OCI-LY3 (cell line): ENCODE measurements at regions not wholly inside any gene's neighbourhood (a gene's known extent, or its start where the extent isn't known, plus 50 kb on each side); places are given as distances from the start of the nearest gene placed in this dataset.
"Not testable (repeated sequence)": the region's sequence is repeated elsewhere in the genome, so short reads cannot be mapped to it uniquely, and the experiment has no call there.

Experiments used
- H2AFZ ChIP-seq: fragments of 200-600, 300-600 bp; shearing (Covaris generic); 2 replicates; pipeline ENCODE4 v1.6.0; 2014; ENCODE audit warnings: antibody characterized with exemption, low read depth, low read length
- H3K27ac ChIP-seq: fragments of 200-600, 300-600 bp; sonication (generic); 2 replicates; pipeline ENCODE4 v1.5.1; 2014; ENCODE audit warnings: mild to moderate bottlenecking, low read length, moderate library complexity, mixed read lengths
- H3K27me3 ChIP-seq: fragments of 200-600, 300-600 bp; sonication (generic); 2 replicates; pipeline ENCODE4 v1.6.1; 2014; ENCODE audit warnings: low read depth, low read length, mixed read lengths
- H3K36me3 ChIP-seq: fragments of 200-600, 300-600 bp; sonication (generic); replicated peaks from 2 replicates; pipeline ENCODE3; 2014; ENCODE audit warnings: low read depth, low read length, mixed read lengths
- H3K4me1 ChIP-seq: fragments of 300-600, 200-600 bp; sonication (generic); 2 replicates; pipeline ENCODE4 v1.6.1; 2014; ENCODE audit warnings: low read length, mixed read lengths
- H3K4me2 ChIP-seq: fragments of 200-600, 300-600 bp; sonication (generic); 2 replicates; pipeline ENCODE4 v1.6.1; 2014; ENCODE audit warnings: low read length, mixed read lengths
- H3K4me3 ChIP-seq: fragments of 300-600, 200-600 bp; sonication (generic); 2 replicates; pipeline ENCODE4 v1.5.1; 2014; ENCODE audit warnings: antibody characterized with exemption, mild to moderate bottlenecking, low read length, moderate library complexity
- H3K79me2 ChIP-seq: fragments of 300-600, 200-600 bp; shearing (Covaris generic); 2 replicates; pipeline ENCODE4 v1.6.1; 2014; ENCODE audit warnings: mild to moderate bottlenecking, low read length, mixed read lengths
- H3K9ac ChIP-seq: fragments of 300-600, 200-600 bp; shearing (Covaris generic); 2 replicates; pipeline ENCODE4 v1.6.0; 2014; ENCODE audit warnings: mild to moderate bottlenecking, low read length, moderate library complexity
- H3K9me3 ChIP-seq: fragments of 200-600, 300-600 bp; shearing (Covaris generic); 2 replicates; pipeline ENCODE4 v1.6.1; 2014; ENCODE audit warnings: low read length, mixed read lengths; ENCODE audit not compliant: insufficient read depth
- H4K20me1 ChIP-seq: fragments of 200-600, 300-600 bp; sonication (generic); 2 replicates; pipeline ENCODE4 v1.6.1; 2016; ENCODE audit warnings: low read length, mixed read lengths; ENCODE audit not compliant: insufficient read depth
- CTCF ChIP-seq: fragments of 200-600, 300-600 bp; sonication (generic); IDR thresholded peaks from 2 replicates; pipeline ENCODE4 v1.5.1; 2014; ENCODE audit warnings: antibody characterized with exemption, low read length, low read depth
- EZH2phosphoT487 ChIP-seq: fragments of 200-600 bp; shearing (Covaris generic); IDR thresholded peaks from 2 replicates; pipeline ENCODE4 v1.6.1; 2018; ENCODE audit warnings: antibody characterized with exemption, mixed run types, low read depth

- H3K9ac ChIP-seq, result no peak overlapping the region
- no peak overlapping the region for H3K4me3 ChIP-seq
- H3K9me3 ChIP-seq, result no peaks in the 10 kb centered on the region
- no peak overlapping the region for H2AFZ ChIP-seq
- peaks cover 7% of the 10 kb centered on the region; the same call in 1 of the 2 replicates for H3K27me3 ChIP-seq
- H4K20me1 ChIP-seq, result no peaks in the 10 kb centered on the region
- TF ChIP-seq EZH2phosphoT487 (no peak), CTCF (no peak)
- no peak overlapping the region for H3K4me2 ChIP-seq
- H3K36me3 ChIP-seq, result no peaks in the 10 kb centered on the region
- H3K4me1 ChIP-seq, result no peaks in the 10 kb centered on the region
- no peak overlapping the region for H3K27ac ChIP-seq
- H3K79me2 ChIP-seq, result no peaks in the 10 kb centered on the region
Measured at GRCh38 chr2:216752855-216753505, 57.6 kb upstream of the IGFBP5 start.

GRCh38 chr2:216750750-216751149, 55.4 kb upstream of the IGFBP5 start:
- not testable (repeated sequence) for H3K9me3 ChIP-seq, H3K4me3 ChIP-seq, H3K9ac ChIP-seq, H2AFZ ChIP-seq, H4K20me1 ChIP-seq, H3K79me2 ChIP-seq, H3K36me3 ChIP-seq, H3K27me3 ChIP-seq, H3K4me2 ChIP-seq, H3K27ac ChIP-seq, H3K4me1 ChIP-seq

- not testable (repeated sequence) for H3K9me3 ChIP-seq, H3K4me2 ChIP-seq, H4K20me1 ChIP-seq, H3K36me3 ChIP-seq, H3K4me1 ChIP-seq, H3K79me2 ChIP-seq, H3K27ac ChIP-seq, H3K27me3 ChIP-seq, H3K9ac ChIP-seq, H2AFZ ChIP-seq, H3K4me3 ChIP-seq
Measured at GRCh38 chr2:216746268-216746667, 50.9 kb upstream of the IGFBP5 start.

DNA sequence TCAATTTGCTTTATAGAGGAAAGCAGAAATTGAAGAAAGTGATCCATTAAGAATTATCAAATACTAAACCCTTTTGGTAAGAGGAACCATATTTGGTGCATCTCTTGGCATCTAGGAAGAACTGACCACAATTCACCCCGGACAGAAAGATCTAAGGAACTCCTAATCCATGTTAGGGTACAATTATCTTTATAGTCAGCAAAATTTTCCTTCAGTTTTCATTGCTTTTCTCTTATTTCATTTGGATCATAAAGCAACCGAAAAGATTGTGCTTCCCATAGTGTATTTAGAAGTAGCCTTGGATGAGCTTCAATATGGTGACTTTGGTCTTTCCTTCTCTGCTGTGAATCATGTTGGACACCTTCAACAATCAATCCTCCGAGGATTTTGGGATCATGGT, 50.1 kb upstream of the IGFBP5 start:
- no peaks in the 10 kb centered on the region for H4K20me1 ChIP-seq
- H2AFZ ChIP-seq, result no peak overlapping the region
- no peaks in the 10 kb centered on the region for H3K36me3 ChIP-seq
- no peaks in the 10 kb centered on the region for H3K4me1 ChIP-seq
- no peak overlapping the region for H3K4me2 ChIP-seq
- H3K9me3 ChIP-seq, result no peaks in the 10 kb centered on the region
- H3K27me3 ChIP-seq, result peaks cover 7% of the 10 kb centered on the region; the same call in 1 of the 2 replicates
- no peak for TF ChIP-seq CTCF
- TF ChIP-seq EZH2phosphoT487, result no peak
- H3K27ac ChIP-seq, result no peak overlapping the region
- H3K9ac ChIP-seq, result no peak overlapping the region
- no peak overlapping the region for H3K4me3 ChIP-seq
- H3K79me2 ChIP-seq, result no peaks in the 10 kb centered on the region
